ENCODE measurements at regions not wholly inside any gene's neighbourhood (a gene's known extent, or its start where the extent isn't known, plus 50 kb on each side); places are given as distances from the start of the nearest gene placed in this dataset.
"Not testable (repeated sequence)": the region's sequence is repeated elsewhere in the genome, so short reads cannot be mapped to it uniquely, and the experiment has no call there.

GRCh38 chr5:77909237-77909636 lies 133.1 kb upstream of the TBCA start:
- no peak for DNase-seq (ENCODE audit: low read depth in 2 of 2)

DNA sequence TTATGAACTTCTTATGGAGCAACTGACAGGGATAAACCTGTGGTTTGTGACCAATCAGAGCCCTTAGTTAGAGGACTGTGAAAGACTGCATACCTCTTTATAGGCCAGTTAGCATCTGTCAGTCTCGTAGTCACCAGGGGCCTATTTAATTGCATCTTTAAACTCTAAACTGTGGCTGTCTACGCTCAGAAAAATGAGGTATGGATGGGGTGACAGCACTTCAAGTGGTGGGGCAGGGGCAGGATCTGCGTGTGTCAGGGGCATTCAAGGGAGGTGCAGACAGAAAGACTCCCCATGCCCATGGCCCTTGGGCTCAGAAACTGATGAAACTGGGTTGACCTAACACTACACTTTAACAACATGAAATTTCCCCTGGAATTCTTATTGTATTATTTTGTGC lies 132.6 kb upstream of the TBCA start:
- no peak for DNase-seq (ENCODE audit: low read depth in 2 of 2)

DNA sequence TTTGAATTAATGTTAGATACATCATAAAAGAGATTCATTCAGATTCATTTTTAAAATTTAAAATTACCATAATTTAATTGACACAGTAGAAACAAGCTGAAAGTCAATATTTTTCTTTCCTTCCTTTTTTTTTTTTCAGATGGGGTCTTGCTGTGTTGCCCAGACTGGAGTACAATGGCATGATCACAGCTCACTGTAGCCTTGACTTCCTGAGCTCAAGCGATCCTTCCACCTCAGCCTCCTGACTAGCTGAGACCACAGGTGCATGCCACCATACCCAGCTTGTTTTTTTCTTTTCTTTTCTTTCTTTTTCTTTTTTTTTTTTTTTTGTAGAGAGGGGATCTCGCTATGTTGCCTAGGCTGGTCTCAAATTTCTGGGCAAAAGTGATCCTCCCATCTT lies 131.6 kb upstream of the TBCA start:
- no peak for DNase-seq (ENCODE audit: low read depth in 2 of 2)

- no peak for DNase-seq (ENCODE audit: low read depth in 2 of 2)
Observed at GRCh38 chr5:77906806-77907205, 130.7 kb upstream of the TBCA start.

- DNase-seq (ENCODE audit: low read depth in 2 of 2), result no peak
Observed at GRCh38 chr5:77904362-77904761, 128.2 kb upstream of the TBCA start.

- no peak for DNase-seq (ENCODE audit: low read depth in 2 of 2)
Observed at GRCh38 chr5:77900691-77901090, 124.6 kb upstream of the TBCA start.

DNA sequence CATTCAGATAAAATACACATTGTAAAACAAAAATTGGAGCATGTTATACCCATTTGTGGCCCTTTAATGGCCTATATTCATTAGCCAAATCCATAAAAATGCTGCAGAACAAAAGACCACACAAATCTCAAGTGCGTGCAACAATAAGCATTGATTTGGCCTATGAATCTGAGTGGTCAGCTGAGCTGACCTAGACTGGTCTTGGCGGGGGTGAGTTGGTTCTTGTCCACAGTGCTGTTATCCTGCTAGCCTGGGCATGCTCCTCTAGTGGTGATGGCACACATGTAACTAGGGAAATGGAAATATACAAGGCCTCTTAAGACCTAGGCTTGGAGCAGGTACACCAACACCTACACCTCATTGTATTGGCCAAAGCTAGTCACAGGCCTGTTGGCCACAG lies 122.2 kb upstream of the TBCA start:
- no peak for DNase-seq (ENCODE audit: low read depth in 2 of 2)

- DNase-seq (ENCODE audit: low read depth in 2 of 2), result no peak
Observed at GRCh38 chr5:77896338-77896737, 120.2 kb upstream of the TBCA start.

DNA sequence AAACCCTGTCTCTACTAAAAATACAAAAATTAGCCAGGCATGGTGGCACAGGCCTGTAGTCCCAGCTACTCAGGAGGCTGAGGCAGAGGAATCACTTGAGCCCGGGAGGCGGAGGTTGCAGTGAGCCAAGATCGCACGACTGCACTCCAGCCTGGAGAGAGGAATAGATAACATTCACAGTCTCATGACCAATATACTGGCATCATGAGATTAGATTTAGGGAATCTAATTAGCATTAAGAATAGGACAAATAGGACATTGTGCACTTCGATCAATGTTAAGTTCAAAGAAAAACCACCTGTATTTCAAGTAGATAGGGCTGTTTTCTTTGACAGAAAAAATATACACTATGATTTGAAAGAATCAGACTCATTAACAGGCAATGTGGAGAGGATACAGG lies 118.0 kb upstream of the TBCA start:
- DNase-seq (ENCODE audit: low read depth in 2 of 2), result not testable (repeated sequence)

- DNase-seq (ENCODE audit: low read depth in 2 of 2), result no peak
Observed at GRCh38 chr5:77893225-77893860, 117.2 kb upstream of the TBCA start.

GRCh38 chr5:77892061-77893010 lies 116.2 kb upstream of the TBCA start:
- no peak for DNase-seq (ENCODE audit: low read depth in 2 of 2)

- DNase-seq (ENCODE audit: low read depth in 2 of 2), result no peak
Observed at GRCh38 chr5:77885519-77885918, 109.4 kb upstream of the TBCA start.

DNA sequence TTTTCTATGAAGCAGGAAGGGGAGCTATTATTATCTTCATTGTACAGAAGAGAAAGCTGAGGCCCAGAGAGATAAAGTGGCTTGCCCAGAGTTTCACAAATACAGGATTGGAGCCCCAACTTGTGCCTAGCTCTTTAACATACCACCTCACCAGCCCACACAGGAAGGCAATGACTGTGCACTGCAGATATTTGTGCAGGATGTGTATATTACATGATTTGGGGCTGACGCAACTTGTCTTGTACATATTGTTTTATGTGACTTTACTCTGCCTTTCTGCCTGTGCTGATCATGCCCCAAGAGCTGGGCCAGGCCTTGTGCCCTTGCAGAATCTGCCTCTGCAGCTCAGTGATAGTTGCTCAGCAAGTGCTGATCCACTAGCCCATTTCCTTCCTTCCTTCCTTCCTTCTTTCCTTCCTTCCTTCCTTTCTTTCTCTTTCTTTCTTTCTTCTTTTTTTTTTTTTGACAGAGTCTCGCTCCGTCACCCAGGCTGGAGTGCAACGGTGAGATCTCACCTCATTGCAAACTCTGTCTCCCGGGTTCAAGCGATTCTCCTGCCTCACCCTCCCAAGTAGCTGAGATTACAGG lies 106.6 kb upstream of the TBCA start:
- peak in 1 of 2 donors; percentile 19 for DNase-seq (ENCODE audit: low read depth in 2 of 2)

GRCh38 chr5:77881528-77881927 lies 105.4 kb upstream of the TBCA start:
- no peak for DNase-seq (ENCODE audit: low read depth in 2 of 2)

- no peak for DNase-seq (ENCODE audit: low read depth in 2 of 2)
Observed at GRCh38 chr5:77877516-77878355, 101.6 kb upstream of the TBCA start.

- DNase-seq (ENCODE audit: low read depth in 2 of 2), result no peak
Observed at GRCh38 chr5:77876862-77877502, 100.8 kb upstream of the TBCA start.

DNA sequence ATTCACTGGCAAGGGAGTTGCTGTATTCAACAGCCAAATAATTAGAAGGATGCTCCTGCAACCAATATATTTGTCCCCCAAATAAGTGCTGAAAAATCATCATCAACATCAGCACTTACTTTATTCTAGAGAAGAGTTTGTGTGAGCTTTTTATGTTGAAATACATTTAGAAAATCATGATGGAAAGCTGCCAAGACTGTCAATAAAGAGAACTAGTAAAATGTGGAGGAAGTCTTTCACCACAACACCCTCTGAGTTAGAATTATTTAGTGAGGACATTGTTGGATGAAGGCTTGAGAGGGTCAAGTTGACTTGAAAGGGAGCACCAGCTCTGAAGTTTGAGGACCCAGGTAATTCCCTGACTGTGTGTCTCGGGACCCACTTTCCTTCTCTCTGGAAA lies 100.2 kb upstream of the TBCA start:
- DNase-seq (ENCODE audit: low read depth in 2 of 2), result no peak

- no peak for DNase-seq (ENCODE audit: low read depth in 2 of 2)
Observed at GRCh38 chr5:77874691-77875090, 98.6 kb upstream of the TBCA start.

DNA sequence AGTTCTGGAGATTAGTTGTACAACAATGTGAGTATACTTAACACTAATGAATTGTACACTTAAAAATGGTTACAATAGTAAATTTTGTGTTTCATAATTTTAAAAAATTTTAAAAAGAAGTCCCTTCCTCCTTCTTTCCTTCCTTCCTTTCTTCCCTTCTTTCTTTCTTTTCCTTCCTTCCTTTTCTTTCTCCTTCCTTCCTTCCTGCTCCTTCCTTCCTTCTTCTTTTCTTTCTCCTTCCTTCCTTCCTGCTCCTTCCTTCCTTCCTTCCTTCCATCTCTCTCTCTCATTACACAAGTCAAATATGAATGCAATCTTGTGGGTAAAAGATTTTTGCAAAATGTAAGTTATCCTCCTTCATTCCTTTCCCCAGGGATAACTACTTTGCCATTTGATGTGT lies 97.1 kb upstream of the TBCA start:
- no peak for DNase-seq (ENCODE audit: low read depth in 2 of 2)

DNA sequence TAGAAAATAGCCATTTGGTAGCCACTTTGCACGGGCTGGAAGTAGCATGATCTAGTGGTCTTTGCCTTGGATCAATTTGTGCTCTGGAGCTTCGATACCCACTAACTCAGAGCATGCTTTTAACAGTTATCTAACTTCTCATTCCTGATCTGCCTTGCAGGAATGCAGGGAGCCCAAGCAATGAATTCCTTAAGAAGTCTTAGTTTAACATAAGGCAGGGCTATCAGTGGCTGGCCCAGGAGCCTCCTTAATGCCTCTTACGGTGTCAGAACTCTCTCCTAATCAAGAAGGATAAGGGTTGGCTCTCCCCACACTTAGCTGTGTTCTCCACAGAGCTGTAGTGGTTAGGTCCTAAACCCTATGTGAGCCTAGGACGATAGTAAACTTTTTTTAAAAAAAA lies 95.8 kb upstream of the TBCA start:
- no peak for DNase-seq (ENCODE audit: low read depth in 2 of 2)

DNA sequence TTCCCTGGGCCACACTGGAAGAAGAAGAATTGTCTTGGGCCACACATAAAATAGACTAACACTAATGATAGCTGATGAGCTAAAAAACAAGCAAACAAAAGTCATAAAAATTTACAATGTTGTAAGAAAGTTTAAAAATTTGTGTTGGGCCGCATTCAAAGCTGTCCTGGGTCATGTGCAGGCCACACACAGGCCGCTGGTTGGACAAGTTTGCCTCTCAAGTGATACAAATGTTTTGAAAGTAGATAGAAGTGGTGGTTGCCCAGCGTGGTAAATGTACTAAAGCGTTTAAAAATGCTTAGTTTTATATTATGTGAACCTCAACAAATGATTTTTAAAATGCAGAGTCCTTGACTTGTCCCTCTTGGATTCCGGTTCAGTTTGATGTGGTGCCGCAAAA lies 94.9 kb upstream of the TBCA start:
- DNase-seq (ENCODE audit: low read depth in 2 of 2), result no peak
